ENCODE measurements at regions not wholly inside any gene's neighbourhood (a gene's known extent, or its start where the extent isn't known, plus 50 kb on each side); places are given as distances from the start of the nearest gene placed in this dataset.

DNA sequence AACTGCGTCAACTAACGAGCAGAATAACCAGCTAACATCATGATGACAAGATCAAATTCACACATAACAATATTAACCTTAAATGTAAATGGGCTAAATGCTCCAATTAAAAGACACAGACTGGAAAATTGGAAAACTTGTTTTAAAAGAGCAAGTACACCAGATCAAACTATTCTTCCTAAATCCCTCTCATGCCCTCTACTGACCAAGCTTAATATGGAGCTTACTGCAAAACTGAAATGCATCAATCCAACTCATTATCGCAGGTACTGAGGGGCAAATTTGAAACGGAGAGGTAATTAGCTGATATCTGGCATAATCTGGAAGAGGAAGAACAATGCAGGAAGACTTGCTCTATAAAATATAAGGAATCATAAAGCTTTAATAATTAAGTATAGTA is 1223.8 kb downstream of the NXPH1 start:
- TF ChIP-seq, protein P1, sequence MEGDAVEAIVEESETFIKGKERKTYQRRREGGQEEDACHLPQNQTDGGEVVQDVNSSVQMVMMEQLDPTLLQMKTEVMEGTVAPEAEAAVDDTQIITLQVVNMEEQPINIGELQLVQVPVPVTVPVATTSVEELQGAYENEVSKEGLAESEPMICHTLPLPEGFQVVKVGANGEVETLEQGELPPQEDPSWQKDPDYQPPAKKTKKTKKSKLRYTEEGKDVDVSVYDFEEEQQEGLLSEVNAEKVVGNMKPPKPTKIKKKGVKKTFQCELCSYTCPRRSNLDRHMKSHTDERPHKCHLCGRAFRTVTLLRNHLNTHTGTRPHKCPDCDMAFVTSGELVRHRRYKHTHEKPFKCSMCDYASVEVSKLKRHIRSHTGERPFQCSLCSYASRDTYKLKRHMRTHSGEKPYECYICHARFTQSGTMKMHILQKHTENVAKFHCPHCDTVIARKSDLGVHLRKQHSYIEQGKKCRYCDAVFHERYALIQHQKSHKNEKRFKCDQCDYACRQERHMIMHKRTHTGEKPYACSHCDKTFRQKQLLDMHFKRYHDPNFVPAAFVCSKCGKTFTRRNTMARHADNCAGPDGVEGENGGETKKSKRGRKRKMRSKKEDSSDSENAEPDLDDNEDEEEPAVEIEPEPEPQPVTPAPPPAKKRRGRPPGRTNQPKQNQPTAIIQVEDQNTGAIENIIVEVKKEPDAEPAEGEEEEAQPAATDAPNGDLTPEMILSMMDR (IDR thresholded peaks at IDR 0.05; ENCODE audit: low read depth, low read length) = no peak
- H3K4me3 ChIP-seq (ENCODE audit: low read depth, low read length) = no peak overlapping the region

DNA sequence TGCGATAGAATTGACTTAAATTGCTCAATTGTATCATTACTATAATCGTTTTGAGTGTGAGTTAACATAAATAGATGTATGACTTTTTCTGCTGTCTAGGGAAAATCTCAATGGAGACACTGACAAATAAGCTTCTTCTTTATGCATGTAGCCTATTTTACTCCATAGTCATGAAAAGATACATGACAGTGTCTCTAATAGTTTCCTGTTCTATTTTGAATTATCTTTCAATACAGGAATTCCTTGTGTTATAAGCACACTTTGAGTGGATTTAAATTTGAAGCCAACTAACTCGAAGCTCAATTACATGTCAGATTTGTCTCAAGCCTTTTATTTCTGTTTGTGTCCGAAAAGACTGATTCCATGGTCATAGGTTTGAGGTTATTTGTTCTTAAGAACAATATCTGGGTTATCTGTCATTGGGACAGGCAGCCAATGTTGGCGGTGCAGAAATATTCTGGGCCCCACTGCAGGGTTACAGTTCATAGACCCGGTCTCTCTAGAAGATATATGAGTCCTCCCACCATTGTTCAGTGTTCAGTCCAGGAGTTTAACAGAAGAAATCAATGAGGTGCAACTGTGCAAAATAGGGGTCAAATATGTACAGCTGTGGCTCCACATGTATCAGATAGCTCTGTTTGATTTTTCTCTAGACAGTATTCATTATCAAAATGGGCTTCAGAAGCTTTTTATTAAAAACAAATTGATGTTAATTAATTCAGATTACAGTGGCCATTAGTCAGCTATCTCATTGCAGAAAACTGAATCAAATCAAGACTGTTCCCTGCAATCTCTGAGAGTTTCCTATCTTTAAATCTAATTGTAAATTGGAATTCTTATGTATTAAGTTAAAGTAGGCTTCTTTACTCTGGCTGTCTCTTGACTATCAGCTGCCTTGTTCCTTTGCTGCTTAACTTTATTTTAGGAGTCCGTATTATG is 1238.8 kb downstream of the NXPH1 start:
- H3K4me3 ChIP-seq (ENCODE audit: low read depth, low read length) = no peak overlapping the region
- TF ChIP-seq, protein P1 (IDR thresholded peaks at IDR 0.05; ENCODE audit: low read depth, low read length) = no peak

DNA sequence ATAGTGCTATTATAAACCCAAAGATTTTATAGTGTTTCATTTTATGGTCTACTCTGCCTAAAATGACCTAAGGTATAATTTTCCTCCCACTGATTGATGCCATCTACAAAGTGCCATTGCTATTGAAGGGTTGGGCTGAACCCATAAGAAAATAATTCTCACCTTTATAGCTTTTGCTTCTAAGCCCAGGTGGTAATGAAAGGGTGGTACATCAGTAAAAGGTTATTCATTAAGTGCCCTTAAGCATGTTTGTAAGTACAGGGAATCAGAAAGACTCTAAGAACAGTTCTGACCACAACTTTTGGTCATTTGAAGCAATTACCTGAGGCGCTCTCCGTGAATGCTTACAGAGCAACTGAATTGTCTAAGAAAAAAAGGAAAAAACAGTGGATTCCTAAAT is 1247.3 kb downstream of the NXPH1 start:
- no peak overlapping the region for H3K4me3 ChIP-seq (ENCODE audit: low read depth, low read length)
- TF ChIP-seq, protein P1 (IDR thresholded peaks at IDR 0.05; ENCODE audit: low read depth, low read length) = no peak

DNA sequence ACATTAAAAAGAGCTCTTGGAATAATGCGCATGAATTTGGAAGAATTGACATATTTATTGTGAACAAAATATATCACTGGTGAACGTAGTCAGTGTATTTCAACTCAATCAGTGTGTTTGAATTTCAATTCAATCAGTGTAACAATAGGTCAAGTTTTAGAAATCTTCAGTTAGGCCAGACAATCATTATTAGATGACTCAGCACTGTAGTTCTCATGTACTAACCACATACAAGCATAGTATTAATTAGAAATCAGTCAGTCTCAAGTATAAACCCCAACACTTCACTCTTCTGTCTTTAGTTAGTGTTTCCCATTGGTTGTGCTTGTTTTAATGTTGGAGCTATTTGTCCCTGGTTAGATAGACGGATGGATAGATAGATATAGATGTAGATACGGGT is 1247.9 kb downstream of the NXPH1 start:
- H3K4me3 ChIP-seq (ENCODE audit: low read depth, low read length) = no peak overlapping the region
- TF ChIP-seq, protein P1 (IDR thresholded peaks at IDR 0.05; ENCODE audit: low read depth, low read length) = no peak

DNA sequence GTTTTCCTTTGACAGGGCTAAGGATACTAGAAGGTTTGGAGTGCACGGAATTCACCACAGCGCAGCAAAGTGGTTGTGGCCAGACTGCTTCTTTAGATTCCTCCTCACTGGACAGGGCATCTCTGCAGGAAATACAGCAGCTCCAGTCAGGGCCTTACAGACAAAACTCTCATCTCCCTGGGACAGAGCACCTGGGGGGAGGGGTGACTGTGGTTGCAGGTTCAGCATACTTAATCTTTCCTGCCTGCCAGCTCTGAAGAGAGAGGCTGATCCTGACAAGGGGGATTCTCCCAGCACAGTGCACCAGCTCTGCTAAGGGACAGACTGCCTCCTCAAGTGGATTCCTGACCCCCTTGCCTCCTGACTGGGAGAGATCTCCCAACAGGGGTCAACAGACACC is 1257.9 kb downstream of the NXPH1 start:
- no peak overlapping the region for H3K4me3 ChIP-seq (ENCODE audit: low read depth, low read length)
- TF ChIP-seq, protein P1 (IDR thresholded peaks at IDR 0.05; ENCODE audit: low read depth, low read length) = no peak

DNA sequence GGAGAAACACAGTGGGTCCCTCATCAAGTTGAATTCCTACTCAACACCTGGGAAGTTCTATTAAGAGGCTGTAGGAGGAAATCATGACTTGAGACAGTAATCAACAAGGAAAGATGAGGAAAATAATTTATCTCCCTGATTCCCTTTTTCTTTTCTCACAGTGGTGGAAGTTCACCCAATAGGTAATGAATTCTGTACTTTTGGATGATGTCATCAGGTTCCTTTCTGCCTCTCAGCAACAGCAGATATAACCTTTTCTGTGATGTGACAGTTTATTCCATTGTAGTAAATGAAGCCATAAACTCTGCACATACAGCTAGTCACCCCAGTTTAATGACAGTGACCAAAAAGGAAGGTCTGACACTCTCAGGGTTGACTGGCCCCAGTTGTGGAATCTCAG is 1265.0 kb downstream of the NXPH1 start:
- H3K4me3 ChIP-seq (ENCODE audit: low read depth, low read length) = no peak overlapping the region
- TF ChIP-seq, protein P1 (IDR thresholded peaks at IDR 0.05; ENCODE audit: low read depth, low read length) = no peak

DNA sequence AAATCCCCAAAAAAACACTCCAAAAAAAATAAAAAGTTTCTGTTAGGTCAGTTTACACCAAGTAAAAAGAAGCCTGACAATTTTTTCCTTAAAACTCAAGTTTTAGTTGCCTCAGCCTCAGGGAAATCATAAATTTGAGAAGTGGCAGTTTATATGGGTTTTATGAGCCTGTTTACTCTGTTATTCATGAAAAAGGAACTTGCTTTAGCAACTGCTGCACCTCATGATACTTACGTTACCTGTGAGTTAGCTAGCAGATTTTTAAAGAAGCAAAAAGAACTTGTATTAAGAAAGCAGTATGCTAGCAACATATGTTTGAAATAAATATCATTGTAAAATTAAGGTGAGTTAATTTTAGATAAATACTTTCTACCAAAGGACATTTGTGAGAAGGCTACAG is 1264.5 kb upstream of the PHF14 start:
- TF ChIP-seq, protein P1 (IDR thresholded peaks at IDR 0.05; ENCODE audit: low read depth, low read length) = no peak
- no peak overlapping the region for H3K4me3 ChIP-seq (ENCODE audit: low read depth, low read length)
